Osteocyte (in vitro differentiated cells): ENCODE measurements at regions not wholly inside any gene's neighbourhood (a gene's known extent, or its start where the extent isn't known, plus 50 kb on each side); places are given as distances from the start of the nearest gene placed in this dataset.

Source experiments
- DNase-seq: peaks from one replicate; pipeline ENCODE4 v3.0.0; 2021; ENCODE audit warnings: mixed read lengths; ENCODE audit not compliant: unreplicated experiment; ENCODE audit errors: extremely low spot score
- H3K27ac Mint-ChIP-seq: one replicate; pipeline ENCODE4 v1.8.0; 2021; ENCODE audit warnings: mild to moderate bottlenecking, mixed read lengths; ENCODE audit not compliant: unreplicated experiment
- H3K27me3 Mint-ChIP-seq: one replicate; pipeline ENCODE4 v1.8.0; 2021; ENCODE audit warnings: mixed read lengths; ENCODE audit not compliant: unreplicated experiment
- H3K36me3 Mint-ChIP-seq: one replicate; pipeline ENCODE4 v1.8.0; 2021; ENCODE audit warnings: mixed read lengths; ENCODE audit not compliant: unreplicated experiment
- H3K4me1 Mint-ChIP-seq: one replicate; pipeline ENCODE4 v1.8.0; 2021; ENCODE audit warnings: mixed read lengths; ENCODE audit not compliant: unreplicated experiment
- H3K4me3 Mint-ChIP-seq: one replicate; pipeline ENCODE4 v1.8.0; 2021; ENCODE audit warnings: mild to moderate bottlenecking, moderate library complexity, mixed read lengths; ENCODE audit not compliant: unreplicated experiment
- H3K9me3 Mint-ChIP-seq: one replicate; pipeline ENCODE4 v1.8.0; 2021; ENCODE audit warnings: mixed read lengths; ENCODE audit not compliant: unreplicated experiment
- TF ChIP-seq, protein P1 (sequence below): fragments of 200-600 bp; sonication (generic); IDR thresholded peaks from 2 replicates; pipeline ENCODE4 v1.5.0; 2021; ENCODE audit warnings: antibody characterized with exemption, mild to moderate bottlenecking, moderate library complexity

- no peak overlapping the region for H3K4me3 Mint-ChIP-seq
- DNase-seq: no peak
- TF ChIP-seq, protein P1, sequence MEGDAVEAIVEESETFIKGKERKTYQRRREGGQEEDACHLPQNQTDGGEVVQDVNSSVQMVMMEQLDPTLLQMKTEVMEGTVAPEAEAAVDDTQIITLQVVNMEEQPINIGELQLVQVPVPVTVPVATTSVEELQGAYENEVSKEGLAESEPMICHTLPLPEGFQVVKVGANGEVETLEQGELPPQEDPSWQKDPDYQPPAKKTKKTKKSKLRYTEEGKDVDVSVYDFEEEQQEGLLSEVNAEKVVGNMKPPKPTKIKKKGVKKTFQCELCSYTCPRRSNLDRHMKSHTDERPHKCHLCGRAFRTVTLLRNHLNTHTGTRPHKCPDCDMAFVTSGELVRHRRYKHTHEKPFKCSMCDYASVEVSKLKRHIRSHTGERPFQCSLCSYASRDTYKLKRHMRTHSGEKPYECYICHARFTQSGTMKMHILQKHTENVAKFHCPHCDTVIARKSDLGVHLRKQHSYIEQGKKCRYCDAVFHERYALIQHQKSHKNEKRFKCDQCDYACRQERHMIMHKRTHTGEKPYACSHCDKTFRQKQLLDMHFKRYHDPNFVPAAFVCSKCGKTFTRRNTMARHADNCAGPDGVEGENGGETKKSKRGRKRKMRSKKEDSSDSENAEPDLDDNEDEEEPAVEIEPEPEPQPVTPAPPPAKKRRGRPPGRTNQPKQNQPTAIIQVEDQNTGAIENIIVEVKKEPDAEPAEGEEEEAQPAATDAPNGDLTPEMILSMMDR: no peak
- H3K27ac Mint-ChIP-seq: no peak overlapping the region
- H3K9me3 Mint-ChIP-seq: no peaks in the 10 kb centered on the region
- H3K36me3 Mint-ChIP-seq: no peaks in the 10 kb centered on the region
- H3K27me3 Mint-ChIP-seq: peaks cover 79% of the 10 kb centered on the region
- H3K4me1 Mint-ChIP-seq: peaks cover 21% of the 10 kb centered on the region
Observed at GRCh38 chr7:155378580-155378934, 79.4 kb upstream of the EN2 start.

DNA sequence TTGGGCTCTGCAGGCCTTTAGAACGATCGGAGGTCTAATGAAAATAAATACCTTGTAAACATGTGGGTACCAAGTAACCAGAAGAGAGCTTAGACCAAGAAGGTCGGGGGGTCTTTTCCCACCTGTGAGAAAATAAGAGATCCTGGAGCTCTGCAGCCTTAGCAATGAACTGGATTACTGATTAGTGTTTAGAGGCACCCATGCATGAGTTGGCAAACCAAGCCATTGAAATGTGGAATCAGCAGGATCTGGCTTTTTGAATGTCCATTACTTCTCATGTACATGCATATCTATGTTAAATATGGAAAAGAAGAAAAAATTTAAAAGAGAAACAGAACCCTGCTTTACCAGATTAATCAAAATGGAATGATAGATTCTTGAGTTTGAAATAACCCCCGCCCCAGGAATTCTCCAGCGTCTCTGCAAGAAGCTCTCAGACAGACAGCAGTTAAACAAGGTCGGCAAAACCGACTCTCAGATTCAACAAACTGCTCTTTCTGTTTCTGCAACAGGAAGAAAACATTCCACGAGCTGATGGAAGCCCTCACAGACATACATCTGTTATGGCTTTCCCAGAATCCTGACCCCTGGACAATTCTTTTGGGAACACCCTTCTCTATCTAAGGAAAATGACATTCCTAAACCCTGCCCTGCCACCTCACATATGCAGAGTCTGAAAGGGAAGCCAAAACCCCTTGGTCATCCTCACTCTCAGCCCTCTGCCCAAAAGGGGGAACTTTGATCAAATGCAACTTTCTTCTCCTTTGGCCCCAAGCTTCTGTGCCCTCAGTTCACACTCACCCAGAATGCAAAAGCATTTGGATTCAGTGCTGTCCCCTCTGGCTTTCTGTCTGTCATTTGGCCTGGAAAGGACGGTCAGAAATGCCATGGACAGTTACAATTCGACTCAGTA, 78.7 kb upstream of the EN2 start:
- Mint-ChIP-seq H3K4me3 (no peak overlapping the region), H3K27me3 (peaks cover 80% of the 10 kb centered on the region), H3K9me3 (no peaks in the 10 kb centered on the region), H3K36me3 (no peaks in the 10 kb centered on the region), H3K4me1 (peaks cover 18% of the 10 kb centered on the region), H3K27ac (no peak overlapping the region)
- DNase-seq: no peak
- TF ChIP-seq, protein P1: no peak

DNA sequence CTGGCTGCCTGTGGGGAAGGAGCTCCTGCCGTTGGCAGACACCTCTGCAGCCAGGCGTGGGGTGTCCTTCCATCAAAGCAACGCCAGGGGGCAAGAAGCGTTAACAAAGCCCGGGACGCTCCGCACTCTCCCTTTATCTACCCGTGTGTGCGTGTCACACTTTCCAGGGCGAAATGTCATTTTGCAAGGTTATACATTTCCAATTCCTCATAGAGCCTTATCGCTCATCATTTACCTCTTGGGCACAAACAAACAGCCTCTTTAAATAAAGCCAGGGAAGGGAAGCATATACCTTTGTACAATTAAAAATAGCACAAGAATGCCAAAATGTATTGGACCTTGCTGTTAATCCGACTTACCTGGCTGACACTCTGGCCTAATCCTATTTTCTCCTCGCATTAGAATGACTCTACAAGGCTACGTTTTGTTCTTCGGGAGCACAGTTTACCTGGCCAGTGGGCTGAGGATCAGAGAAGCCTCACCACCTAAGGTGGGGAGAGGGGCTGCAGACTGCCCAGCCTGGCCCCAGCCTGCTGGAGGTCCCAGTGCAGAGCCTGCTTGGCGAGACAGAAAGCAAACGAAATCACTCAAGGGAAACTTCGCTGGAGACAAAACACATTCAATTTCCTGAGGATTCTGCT, 77.6 kb upstream of the EN2 start:
- TF ChIP-seq, protein P1: peak; percentile 81
- peaks cover 12% of the 10 kb centered on the region for H3K4me1 Mint-ChIP-seq
- no peak overlapping the region for H3K27ac Mint-ChIP-seq
- no peaks in the 10 kb centered on the region for H3K36me3 Mint-ChIP-seq
- H3K27me3 Mint-ChIP-seq: peaks cover 80% of the 10 kb centered on the region
- no peak for DNase-seq
- H3K9me3 Mint-ChIP-seq: no peaks in the 10 kb centered on the region
- no peak overlapping the region for H3K4me3 Mint-ChIP-seq

DNA sequence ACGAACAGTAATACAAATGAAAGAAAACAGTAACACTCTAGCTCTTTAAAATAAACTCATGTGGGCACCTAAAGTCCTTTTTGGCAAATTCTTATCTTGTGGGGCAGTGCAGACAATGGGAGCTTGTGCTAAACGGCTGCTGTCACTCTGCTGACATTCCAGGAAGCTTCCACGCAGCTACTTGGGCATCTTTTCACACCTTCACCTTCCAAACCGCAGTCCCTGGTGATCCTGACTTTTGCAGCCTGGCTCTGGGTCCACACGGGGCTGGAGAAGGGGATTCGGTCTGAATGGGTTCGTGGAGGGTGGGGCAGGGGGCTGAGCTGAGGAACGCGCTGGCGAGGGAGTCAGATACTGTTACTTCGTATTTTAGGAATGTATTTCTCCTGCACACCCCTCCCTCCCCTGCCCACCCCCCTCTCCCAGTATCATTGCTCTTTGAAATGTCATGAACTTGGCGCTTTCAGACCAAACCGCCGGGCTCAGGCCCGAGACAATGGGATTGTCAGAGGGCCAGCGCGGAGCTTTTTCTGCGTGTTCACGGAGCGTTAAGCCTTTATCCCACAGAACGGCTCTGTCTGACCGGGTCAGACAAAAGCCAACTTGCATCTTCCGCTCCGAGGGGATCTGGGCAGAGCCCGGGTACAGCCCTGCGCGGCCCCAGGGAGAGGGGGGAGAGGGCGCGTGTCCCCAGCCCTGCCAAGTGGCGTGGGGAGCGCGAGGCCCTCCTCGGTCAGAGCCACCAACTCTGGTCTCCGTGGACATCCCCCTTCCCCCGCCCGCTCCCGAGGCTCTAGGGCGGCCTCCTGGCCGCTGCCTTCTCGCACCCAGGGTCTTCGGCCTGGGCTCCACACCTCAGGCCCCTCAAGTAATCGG, 76.7 kb upstream of the EN2 start:
- Mint-ChIP-seq H3K4me3 (no peak overlapping the region), H3K27me3 (peaks cover 77% of the 10 kb centered on the region), H3K27ac (no peak overlapping the region), H3K9me3 (no peaks in the 10 kb centered on the region), H3K4me1 (peaks cover 10% of the 10 kb centered on the region), H3K36me3 (no peaks in the 10 kb centered on the region)
- DNase-seq: no peak
- TF ChIP-seq, protein P1: no peak
